ENCODE measurements at regions not wholly inside any gene's neighbourhood (a gene's known extent, or its start where the extent isn't known, plus 50 kb on each side); places are given as distances from the start of the nearest gene placed in this dataset.

DNA sequence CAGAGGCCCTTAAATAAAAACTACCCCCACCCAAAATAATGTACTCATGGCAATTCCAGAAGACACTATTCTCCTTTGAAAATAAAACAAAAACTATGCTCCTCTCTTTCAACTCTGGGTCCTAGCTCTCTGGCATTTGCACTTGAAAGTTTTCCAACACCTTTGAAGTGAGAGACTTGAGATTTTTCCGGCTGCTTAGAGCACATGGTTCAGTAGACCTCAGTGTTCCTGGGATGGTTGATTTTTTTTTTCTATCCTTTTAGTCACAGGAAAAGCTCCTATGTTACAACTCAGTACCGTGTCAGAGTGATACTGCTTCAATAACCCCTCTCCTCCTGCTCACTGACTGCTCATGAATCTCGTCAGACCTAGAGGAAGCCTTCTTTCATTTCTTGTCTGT, 118.3 kb upstream of the TUSC7 start:
- TF ChIP-seq FOXM1 (IDR thresholded peaks at IDR 0.05; ENCODE audit: borderline replicate concordance, low read depth) (no peak), YY1 (IDR thresholded peaks at IDR 0.05; ENCODE audit: low read depth) (no peak), TEAD4 (IDR thresholded peaks at IDR 0.05) (no peak), TCF12 (IDR thresholded peaks at IDR 0.05; ENCODE audit: low read depth) (no peak), ZBTB7A (IDR thresholded peaks at IDR 0.05; ENCODE audit: low read depth) (no peak), RAD21 (IDR thresholded peaks at IDR 0.05; ENCODE audit: low read depth) (no peak), EP300 (IDR thresholded peaks at IDR 0.05; ENCODE audit: borderline replicate concordance) (no peak), CREB1 (IDR thresholded peaks at IDR 0.05; ENCODE audit: low read depth) (no peak), NFIC (IDR thresholded peaks at IDR 0.05) (no peak), CEBPB (IDR thresholded peaks at IDR 0.05) (no peak), EGR1 (IDR thresholded peaks at IDR 0.05) (no peak), TAF1 (IDR thresholded peaks at IDR 0.05; ENCODE audit: low read depth) (no peak)
- TF ChIP-seq, protein P1, sequence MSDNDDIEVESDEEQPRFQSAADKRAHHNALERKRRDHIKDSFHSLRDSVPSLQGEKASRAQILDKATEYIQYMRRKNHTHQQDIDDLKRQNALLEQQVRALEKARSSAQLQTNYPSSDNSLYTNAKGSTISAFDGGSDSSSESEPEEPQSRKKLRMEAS (IDR thresholded peaks at IDR 0.05), result no peak
- TF ChIP-seq, protein P2, sequence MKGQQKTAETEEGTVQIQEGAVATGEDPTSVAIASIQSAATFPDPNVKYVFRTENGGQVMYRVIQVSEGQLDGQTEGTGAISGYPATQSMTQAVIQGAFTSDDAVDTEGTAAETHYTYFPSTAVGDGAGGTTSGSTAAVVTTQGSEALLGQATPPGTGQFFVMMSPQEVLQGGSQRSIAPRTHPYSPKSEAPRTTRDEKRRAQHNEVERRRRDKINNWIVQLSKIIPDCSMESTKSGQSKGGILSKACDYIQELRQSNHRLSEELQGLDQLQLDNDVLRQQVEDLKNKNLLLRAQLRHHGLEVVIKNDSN (IDR thresholded peaks at IDR 0.05), result no peak
- TF ChIP-seq, protein P3, sequence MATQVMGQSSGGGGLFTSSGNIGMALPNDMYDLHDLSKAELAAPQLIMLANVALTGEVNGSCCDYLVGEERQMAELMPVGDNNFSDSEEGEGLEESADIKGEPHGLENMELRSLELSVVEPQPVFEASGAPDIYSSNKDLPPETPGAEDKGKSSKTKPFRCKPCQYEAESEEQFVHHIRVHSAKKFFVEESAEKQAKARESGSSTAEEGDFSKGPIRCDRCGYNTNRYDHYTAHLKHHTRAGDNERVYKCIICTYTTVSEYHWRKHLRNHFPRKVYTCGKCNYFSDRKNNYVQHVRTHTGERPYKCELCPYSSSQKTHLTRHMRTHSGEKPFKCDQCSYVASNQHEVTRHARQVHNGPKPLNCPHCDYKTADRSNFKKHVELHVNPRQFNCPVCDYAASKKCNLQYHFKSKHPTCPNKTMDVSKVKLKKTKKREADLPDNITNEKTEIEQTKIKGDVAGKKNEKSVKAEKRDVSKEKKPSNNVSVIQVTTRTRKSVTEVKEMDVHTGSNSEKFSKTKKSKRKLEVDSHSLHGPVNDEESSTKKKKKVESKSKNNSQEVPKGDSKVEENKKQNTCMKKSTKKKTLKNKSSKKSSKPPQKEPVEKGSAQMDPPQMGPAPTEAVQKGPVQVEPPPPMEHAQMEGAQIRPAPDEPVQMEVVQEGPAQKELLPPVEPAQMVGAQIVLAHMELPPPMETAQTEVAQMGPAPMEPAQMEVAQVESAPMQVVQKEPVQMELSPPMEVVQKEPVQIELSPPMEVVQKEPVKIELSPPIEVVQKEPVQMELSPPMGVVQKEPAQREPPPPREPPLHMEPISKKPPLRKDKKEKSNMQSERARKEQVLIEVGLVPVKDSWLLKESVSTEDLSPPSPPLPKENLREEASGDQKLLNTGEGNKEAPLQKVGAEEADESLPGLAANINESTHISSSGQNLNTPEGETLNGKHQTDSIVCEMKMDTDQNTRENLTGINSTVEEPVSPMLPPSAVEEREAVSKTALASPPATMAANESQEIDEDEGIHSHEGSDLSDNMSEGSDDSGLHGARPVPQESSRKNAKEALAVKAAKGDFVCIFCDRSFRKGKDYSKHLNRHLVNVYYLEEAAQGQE (IDR thresholded peaks at IDR 0.05; ENCODE audit: low read depth), result no peak

DNA sequence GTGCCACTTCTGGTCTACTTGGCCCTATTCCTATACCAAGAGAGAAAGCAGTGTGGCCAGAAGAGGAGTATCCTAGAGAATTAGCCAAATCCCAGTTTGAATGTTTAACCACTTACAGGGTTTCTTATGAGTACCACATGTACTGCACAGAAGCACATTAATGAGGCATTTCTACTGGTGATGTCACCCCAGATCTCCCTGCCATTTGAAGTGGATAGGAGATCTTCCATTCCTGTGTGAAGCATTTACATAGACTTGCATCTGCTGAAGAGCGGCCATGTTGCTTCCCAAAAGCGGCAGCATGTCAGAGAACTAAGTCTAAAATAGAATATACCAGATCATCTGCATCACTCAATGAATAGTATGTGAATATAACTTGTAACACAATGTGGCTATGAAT, 108.4 kb upstream of the TUSC7 start:
- no peak for TF ChIP-seq RAD21 (IDR thresholded peaks at IDR 0.05; ENCODE audit: low read depth)
- no peak for TF ChIP-seq CEBPB (IDR thresholded peaks at IDR 0.05)
- TF ChIP-seq CREB1 (IDR thresholded peaks at IDR 0.05; ENCODE audit: low read depth), result no peak
- TF ChIP-seq, protein P2 (IDR thresholded peaks at IDR 0.05), result no peak
- no peak for TF ChIP-seq FOXM1 (IDR thresholded peaks at IDR 0.05; ENCODE audit: borderline replicate concordance, low read depth)
- no peak for TF ChIP-seq NFIC (IDR thresholded peaks at IDR 0.05)
- no peak for TF ChIP-seq EP300 (IDR thresholded peaks at IDR 0.05; ENCODE audit: borderline replicate concordance)
- no peak for TF ChIP-seq TEAD4 (IDR thresholded peaks at IDR 0.05)
- TF ChIP-seq ZBTB7A (IDR thresholded peaks at IDR 0.05; ENCODE audit: low read depth), result no peak
- TF ChIP-seq TAF1 (IDR thresholded peaks at IDR 0.05; ENCODE audit: low read depth), result no peak

DNA sequence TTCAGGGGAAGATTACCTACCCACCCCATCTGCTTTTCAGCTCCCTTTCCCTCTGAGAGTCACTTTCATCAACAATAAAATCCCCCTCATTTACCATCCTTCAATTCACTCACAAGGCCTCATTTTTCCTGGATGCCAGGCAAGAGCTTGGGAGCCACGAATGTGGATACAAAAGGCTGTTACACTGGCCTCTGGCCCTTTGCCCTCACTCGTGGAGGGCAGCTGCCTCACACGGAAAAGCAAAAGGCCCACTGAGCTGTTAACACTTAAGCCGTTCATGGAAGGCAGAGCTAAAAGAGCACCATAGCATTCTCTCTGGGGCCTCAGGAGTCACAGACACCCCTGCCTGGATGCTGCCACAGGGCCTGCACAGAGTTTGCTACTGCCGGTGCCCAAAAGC, 102.4 kb upstream of the TUSC7 start:
- no peak for TF ChIP-seq EGR1 (IDR thresholded peaks at IDR 0.05)
- TF ChIP-seq, protein P3 (IDR thresholded peaks at IDR 0.05; ENCODE audit: low read depth), result no peak
- no peak for TF ChIP-seq YY1 (IDR thresholded peaks at IDR 0.05; ENCODE audit: low read depth)
- TF ChIP-seq CREB1 (IDR thresholded peaks at IDR 0.05; ENCODE audit: low read depth), result no peak
- TF ChIP-seq, protein P1 (IDR thresholded peaks at IDR 0.05), result no peak
- TF ChIP-seq, protein P2 (IDR thresholded peaks at IDR 0.05), result no peak
- TF ChIP-seq FOXM1 (IDR thresholded peaks at IDR 0.05; ENCODE audit: borderline replicate concordance, low read depth), result no peak
- no peak for TF ChIP-seq NFIC (IDR thresholded peaks at IDR 0.05)
- TF ChIP-seq TCF12 (IDR thresholded peaks at IDR 0.05; ENCODE audit: low read depth), result no peak
- no peak for TF ChIP-seq RAD21 (IDR thresholded peaks at IDR 0.05; ENCODE audit: low read depth)
- TF ChIP-seq ZBTB7A (IDR thresholded peaks at IDR 0.05; ENCODE audit: low read depth), result no peak
- TF ChIP-seq EP300 (IDR thresholded peaks at IDR 0.05; ENCODE audit: borderline replicate concordance), result no peak
- no peak for TF ChIP-seq TAF1 (IDR thresholded peaks at IDR 0.05; ENCODE audit: low read depth)
- TF ChIP-seq CEBPB (IDR thresholded peaks at IDR 0.05), result no peak
- no peak for TF ChIP-seq TEAD4 (IDR thresholded peaks at IDR 0.05)

DNA sequence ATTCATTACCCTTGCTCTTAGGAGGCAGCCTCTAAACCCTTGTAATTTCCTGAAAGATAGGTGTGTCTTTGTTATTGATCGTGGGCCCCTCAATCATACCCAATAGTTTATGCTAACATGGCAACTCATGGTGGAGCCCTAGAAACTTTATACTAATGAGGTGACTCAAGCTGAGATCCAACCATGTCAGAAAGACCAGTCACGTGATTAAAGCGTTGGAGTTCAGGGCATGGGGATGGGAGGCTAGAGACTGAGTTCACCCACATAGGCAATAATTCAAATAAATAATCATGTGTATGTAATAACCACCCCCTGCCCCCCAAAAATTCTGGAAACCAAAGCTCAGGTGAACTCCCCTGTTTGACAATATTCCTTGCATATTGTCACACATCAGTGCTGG, 99.5 kb upstream of the TUSC7 start:
- TF ChIP-seq EP300 (IDR thresholded peaks at IDR 0.05; ENCODE audit: borderline replicate concordance) (no peak), RAD21 (IDR thresholded peaks at IDR 0.05; ENCODE audit: low read depth) (no peak), EGR1 (IDR thresholded peaks at IDR 0.05) (no peak), TAF1 (IDR thresholded peaks at IDR 0.05; ENCODE audit: low read depth) (no peak), YY1 (IDR thresholded peaks at IDR 0.05; ENCODE audit: low read depth) (no peak)
- TF ChIP-seq, protein P3 (IDR thresholded peaks at IDR 0.05; ENCODE audit: low read depth), result no peak
